ENCODE measurements at regions not wholly inside any gene's neighbourhood (a gene's known extent, or its start where the extent isn't known, plus 50 kb on each side); places are given as distances from the start of the nearest gene placed in this dataset.

DNA sequence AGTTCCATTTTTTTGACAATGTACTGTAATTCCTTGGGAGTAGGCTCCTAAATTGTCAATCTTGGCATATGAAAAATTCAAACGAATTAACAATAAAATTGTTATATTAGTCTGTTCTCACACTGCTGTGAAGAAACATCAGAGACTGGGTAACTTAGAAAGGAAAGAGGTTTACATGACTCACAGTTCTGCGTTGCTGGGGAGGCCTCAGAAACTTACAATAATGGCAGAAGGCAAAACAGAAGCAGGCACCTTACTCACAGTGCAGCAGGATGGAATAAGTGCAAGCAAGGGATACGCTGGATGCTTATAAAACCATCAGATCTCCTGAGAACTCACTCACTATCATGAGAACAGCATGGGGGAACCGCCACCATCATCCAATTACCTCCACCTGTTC, 246.4 kb upstream of the TRAM1L1 start:
- DNase-seq: no peak
- intact Hi-C loops (cut with DNase I): no loop called here
- ATAC-seq (ENCODE audit: low FRiP score): no peak
- H3K9me3 ChIP-seq (ENCODE audit: control insufficient read depth, low read length): no peaks in the 10 kb centered on the region
- H3K4me3 ChIP-seq (ENCODE audit: low read length in 2 of 2): no peak overlapping the region
- H3K27me3 ChIP-seq (ENCODE audit: control insufficient read depth in 1 of 2, insufficient read depth in 2 of 2, low read length in 1 of 2): no peaks in the 10 kb centered on the region
- H3K4me1 ChIP-seq (ENCODE audit: control insufficient read depth in 1 of 2, insufficient read depth in 2 of 2, low read length in 2 of 2): no peaks in the 10 kb centered on the region
- H3K36me3 ChIP-seq (ENCODE audit: control insufficient read depth in 1 of 2, insufficient read depth in 2 of 2, low read length in 1 of 2): no peaks in the 10 kb centered on the region
- H3K27ac ChIP-seq (ENCODE audit: low read depth in 1 of 2, low read length in 2 of 2): no peak overlapping the region
- WGBS, 2 donors: 88 to 93% methylated on average over 4 of the region's 4 CpGs

DNA sequence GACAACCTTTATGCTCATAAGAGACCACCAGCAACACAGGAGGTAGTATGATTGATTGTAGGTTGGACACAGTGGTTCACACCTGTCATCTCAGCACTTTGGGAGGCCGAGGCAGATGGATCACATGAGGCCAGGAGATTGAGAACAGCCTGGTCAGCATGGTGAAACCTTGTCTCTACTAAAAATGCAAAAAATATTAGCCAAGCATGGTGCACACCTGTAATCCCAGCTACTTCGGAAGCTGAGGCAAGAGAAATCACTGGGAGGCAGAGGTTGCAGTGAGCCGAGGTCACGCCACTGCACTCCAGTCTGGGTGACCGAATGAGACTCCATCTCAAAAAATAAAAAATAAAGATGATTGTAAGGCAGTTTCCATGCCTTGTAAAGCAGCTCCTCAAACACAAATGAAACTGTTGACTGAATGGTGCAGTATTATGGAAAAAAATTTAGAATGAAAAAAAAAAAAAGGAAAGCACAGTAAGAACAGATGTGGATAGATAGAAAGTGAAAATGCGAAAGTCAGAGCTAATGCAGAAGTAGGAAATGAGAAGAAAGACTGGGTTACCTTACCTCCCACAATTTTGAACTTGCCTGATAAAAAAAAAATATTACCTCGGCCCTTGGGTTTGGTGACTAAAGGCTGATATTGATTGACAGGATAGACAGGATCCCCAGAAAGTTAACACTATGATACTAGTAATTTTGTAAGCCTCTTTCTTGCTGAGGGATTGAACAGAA, 249.2 kb upstream of the TRAM1L1 start:
- Histone ChIP-seq H3K36me3 (ENCODE audit: control insufficient read depth in 1 of 2, insufficient read depth in 2 of 2, low read length in 1 of 2) (no peaks in the 10 kb centered on the region), H3K27me3 (ENCODE audit: control insufficient read depth in 1 of 2, insufficient read depth in 2 of 2, low read length in 1 of 2) (no peaks in the 10 kb centered on the region), H3K9me3 (ENCODE audit: control insufficient read depth, low read length) (no peaks in the 10 kb centered on the region), H3K27ac (ENCODE audit: low read depth in 1 of 2, low read length in 2 of 2) (no peak overlapping the region), H3K4me1 (ENCODE audit: control insufficient read depth in 1 of 2, insufficient read depth in 2 of 2, low read length in 2 of 2) (no peaks in the 10 kb centered on the region), H3K4me3 (ENCODE audit: low read length in 2 of 2) (no peak overlapping the region)
- DNase-seq: no peak
- 90 to 91% methylated on average over 7 of the region's 7 CpGs for WGBS, 2 donors
- intact Hi-C loops (cut with DNase I): no loop called here
- ATAC-seq (ENCODE audit: low FRiP score): no peak

DNA sequence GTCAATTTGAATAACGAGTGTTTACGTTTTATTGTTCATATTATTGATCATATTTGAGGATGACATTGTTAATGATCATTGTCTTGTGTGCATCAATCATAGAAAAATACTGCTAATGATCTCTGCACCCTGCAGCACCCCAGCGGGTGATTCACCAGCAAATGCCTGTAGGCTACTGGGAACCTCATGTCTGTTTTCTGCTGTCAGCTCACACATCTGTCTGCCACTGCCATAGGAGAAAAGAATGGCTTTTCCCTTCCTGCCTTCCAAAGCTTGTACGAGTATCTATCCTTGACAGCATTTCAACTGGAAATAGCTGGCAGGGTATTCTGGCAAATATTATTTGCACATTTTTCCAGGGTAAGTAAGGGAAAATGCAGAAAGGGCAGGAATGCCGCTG, 272.1 kb upstream of the TRAM1L1 start:
- ATAC-seq (ENCODE audit: low FRiP score) (no peak), DNase-seq (no peak)
- intact Hi-C loops (cut with DNase I): no loop called here
- no peaks in the 10 kb centered on the region for H3K9me3 ChIP-seq (ENCODE audit: control insufficient read depth, low read length)
- no peak overlapping the region for H3K27ac ChIP-seq (ENCODE audit: low read depth in 1 of 2, low read length in 2 of 2)
- WGBS, 2 donors: 49 to 52% methylated on average over 5 of the region's 5 CpGs
- H3K36me3 ChIP-seq (ENCODE audit: control insufficient read depth in 1 of 2, insufficient read depth in 2 of 2, low read length in 1 of 2): no peaks in the 10 kb centered on the region
- H3K4me3 ChIP-seq (ENCODE audit: low read length in 2 of 2): no peak overlapping the region
- H3K4me1 ChIP-seq (ENCODE audit: control insufficient read depth in 1 of 2, insufficient read depth in 2 of 2, low read length in 2 of 2): no peaks in the 10 kb centered on the region
- no peaks in the 10 kb centered on the region for H3K27me3 ChIP-seq (ENCODE audit: control insufficient read depth in 1 of 2, insufficient read depth in 2 of 2, low read length in 1 of 2)

DNA sequence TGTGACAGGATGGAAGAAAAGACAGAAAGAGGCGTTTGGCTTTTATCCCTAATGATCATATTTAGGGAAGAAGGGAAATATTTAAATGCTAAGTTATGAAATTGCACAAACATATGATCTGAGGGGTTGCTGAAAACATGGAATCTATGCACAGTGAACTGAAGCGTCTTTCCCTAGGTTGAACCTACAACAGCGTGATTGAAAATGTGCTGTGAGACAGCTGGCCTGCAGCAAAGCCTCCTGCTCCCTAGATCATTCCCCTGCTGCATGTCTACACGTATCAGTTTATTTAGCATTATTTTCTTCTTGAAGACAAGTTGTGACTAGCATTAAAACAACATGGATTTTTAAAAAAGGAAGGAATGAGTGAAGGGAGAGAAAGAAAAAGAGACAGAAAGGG, 272.5 kb upstream of the TRAM1L1 start:
- Histone ChIP-seq H3K9me3 (ENCODE audit: control insufficient read depth, low read length) (no peaks in the 10 kb centered on the region), H3K4me1 (ENCODE audit: control insufficient read depth in 1 of 2, insufficient read depth in 2 of 2, low read length in 2 of 2) (no peaks in the 10 kb centered on the region), H3K4me3 (ENCODE audit: low read length in 2 of 2) (no peak overlapping the region), H3K27me3 (ENCODE audit: control insufficient read depth in 1 of 2, insufficient read depth in 2 of 2, low read length in 1 of 2) (no peaks in the 10 kb centered on the region), H3K36me3 (ENCODE audit: control insufficient read depth in 1 of 2, insufficient read depth in 2 of 2, low read length in 1 of 2) (no peaks in the 10 kb centered on the region), H3K27ac (ENCODE audit: low read depth in 1 of 2, low read length in 2 of 2) (no peak overlapping the region)
- intact Hi-C loops (cut with DNase I): no loop called here
- DNase-seq: no peak
- no peak for ATAC-seq (ENCODE audit: low FRiP score)
- 15 to 22% methylated on average over 4 of the region's 4 CpGs for WGBS, 2 donors

DNA sequence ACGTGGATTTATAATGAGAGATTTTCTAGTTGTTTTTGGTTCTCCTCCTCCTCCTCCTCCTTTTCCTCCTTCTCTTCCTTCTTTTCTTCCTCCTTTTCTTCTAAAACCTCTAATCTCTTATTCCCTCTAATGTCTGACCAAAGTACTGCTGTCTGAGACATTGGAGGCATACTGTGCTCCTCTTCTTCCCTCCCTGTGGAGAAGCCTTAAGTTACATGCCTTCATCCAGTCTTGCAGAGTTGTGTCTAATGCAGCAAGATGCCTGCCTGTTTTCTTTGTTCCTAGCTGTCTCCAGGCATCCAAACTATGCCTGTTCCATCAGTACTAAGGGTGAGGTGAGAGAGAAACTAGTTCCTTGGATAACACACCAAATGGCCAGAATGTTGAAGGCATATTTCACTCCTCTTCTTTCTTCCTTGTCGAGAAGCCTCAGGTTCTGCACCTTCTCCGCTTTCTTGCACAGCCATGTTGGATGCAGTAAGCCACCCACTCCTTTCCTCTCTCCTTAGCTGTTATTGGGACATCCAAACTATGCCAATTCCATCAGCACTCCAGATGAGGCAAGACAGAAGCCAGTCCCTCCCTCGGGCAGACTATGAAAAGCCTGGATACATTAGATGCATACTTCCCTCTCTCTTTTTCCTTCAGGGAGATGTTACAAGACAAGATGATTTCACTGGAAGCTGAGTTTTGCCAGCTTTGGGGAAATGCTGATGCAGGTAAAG, 285.7 kb upstream of the TRAM1L1 start:
- Histone ChIP-seq H3K36me3 (ENCODE audit: control insufficient read depth in 1 of 2, insufficient read depth in 2 of 2, low read length in 1 of 2) (no peaks in the 10 kb centered on the region), H3K27me3 (ENCODE audit: control insufficient read depth in 1 of 2, insufficient read depth in 2 of 2, low read length in 1 of 2) (no peaks in the 10 kb centered on the region), H3K4me1 (ENCODE audit: control insufficient read depth in 1 of 2, insufficient read depth in 2 of 2, low read length in 2 of 2) (no peaks in the 10 kb centered on the region), H3K4me3 (ENCODE audit: low read length in 2 of 2) (no peak overlapping the region), H3K9me3 (ENCODE audit: control insufficient read depth, low read length) (no peaks in the 10 kb centered on the region), H3K27ac (ENCODE audit: low read depth in 1 of 2, low read length in 2 of 2) (no peak overlapping the region)
- no peak for ATAC-seq (ENCODE audit: low FRiP score)
- intact Hi-C loops (cut with DNase I): no loop called here
- no peak for DNase-seq
- 72 to 76% methylated on average over 4 of the region's 4 CpGs for WGBS, 2 donors

DNA sequence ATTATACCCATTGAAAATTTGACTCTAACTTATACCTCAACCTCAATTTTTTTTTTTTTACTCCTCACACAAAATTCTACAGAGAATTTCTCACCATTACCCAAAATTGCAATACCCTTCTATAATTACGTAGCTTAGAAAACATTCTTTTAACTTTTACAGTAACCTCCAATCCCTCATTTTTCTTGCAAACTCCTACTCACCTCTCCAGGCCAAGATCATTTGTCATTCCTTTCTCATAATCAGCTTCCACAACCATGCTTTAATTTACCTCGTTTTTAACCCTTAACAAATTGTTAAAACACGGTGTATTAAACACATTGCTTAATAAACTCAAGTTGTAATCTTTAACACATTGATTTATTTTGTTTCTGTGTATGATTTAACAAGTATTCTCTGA, 289.7 kb upstream of the TRAM1L1 start:
- Histone ChIP-seq H3K4me3 (ENCODE audit: low read length in 2 of 2) (no peak overlapping the region), H3K36me3 (ENCODE audit: control insufficient read depth in 1 of 2, insufficient read depth in 2 of 2, low read length in 1 of 2) (no peaks in the 10 kb centered on the region), H3K9me3 (ENCODE audit: control insufficient read depth, low read length) (no peaks in the 10 kb centered on the region), H3K4me1 (ENCODE audit: control insufficient read depth in 1 of 2, insufficient read depth in 2 of 2, low read length in 2 of 2) (no peaks in the 10 kb centered on the region), H3K27me3 (ENCODE audit: control insufficient read depth in 1 of 2, insufficient read depth in 2 of 2, low read length in 1 of 2) (no peaks in the 10 kb centered on the region), H3K27ac (ENCODE audit: low read depth in 1 of 2, low read length in 2 of 2) (no peak overlapping the region)
- DNase-seq (no peak), ATAC-seq (ENCODE audit: low FRiP score) (no peak)
- intact Hi-C loops (cut with DNase I): no loop called here
- 18 to 25% methylated on average over 3 of the region's 3 CpGs for WGBS, 2 donors

DNA sequence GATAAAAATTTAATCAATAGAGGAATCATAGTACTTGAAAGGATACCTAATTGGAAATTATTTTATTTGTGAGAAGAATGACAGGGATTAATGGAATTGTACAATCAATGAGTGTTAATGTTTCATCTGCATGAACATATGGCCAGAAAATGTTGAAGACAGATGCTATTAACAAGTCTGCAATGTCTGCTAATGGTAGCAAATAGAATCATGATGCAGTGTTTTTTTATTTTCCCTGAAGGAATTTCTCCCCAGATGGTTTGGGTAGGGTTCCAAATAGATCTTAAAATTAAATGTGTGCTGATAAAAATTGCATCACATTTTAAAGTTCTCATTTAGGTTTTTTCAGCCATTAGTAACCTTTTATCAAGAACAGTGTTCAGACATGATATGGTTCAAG, 291.3 kb upstream of the TRAM1L1 start:
- ATAC-seq (ENCODE audit: low FRiP score) (no peak), DNase-seq (no peak)
- Histone ChIP-seq H3K36me3 (ENCODE audit: control insufficient read depth in 1 of 2, insufficient read depth in 2 of 2, low read length in 1 of 2) (no peaks in the 10 kb centered on the region), H3K9me3 (ENCODE audit: control insufficient read depth, low read length) (no peaks in the 10 kb centered on the region), H3K4me3 (ENCODE audit: low read length in 2 of 2) (no peak overlapping the region), H3K4me1 (ENCODE audit: control insufficient read depth in 1 of 2, insufficient read depth in 2 of 2, low read length in 2 of 2) (no peaks in the 10 kb centered on the region), H3K27ac (ENCODE audit: low read depth in 1 of 2, low read length in 2 of 2) (no peak overlapping the region), H3K27me3 (ENCODE audit: control insufficient read depth in 1 of 2, insufficient read depth in 2 of 2, low read length in 1 of 2) (no peaks in the 10 kb centered on the region)
- intact Hi-C loops (cut with DNase I): no loop called here

DNA sequence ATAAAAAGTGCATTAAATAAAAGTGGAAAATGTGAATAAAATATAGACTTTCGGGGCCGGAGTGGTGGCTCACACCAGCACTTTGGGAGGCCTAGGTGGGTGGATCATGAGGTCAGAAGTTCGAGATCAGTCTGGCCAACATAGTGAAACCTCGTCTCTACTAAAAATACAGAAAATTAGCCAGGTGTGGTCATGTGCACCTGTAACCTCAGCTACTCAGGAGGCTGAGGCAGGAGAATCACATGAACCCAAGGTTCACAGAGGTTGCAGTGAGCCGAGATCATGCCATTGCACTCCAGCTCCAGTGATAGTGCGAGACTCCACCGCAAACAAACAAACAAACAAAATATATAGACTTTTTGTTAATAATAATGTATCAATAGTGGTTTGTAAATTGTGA, 293.6 kb upstream of the TRAM1L1 start:
- no peak for DNase-seq
- H3K4me3 ChIP-seq (ENCODE audit: low read length in 2 of 2): no peak overlapping the region
- WGBS, 2 donors: 88 to 91% methylated on average over 7 of the region's 7 CpGs
- no peaks in the 10 kb centered on the region for H3K27me3 ChIP-seq (ENCODE audit: control insufficient read depth in 1 of 2, insufficient read depth in 2 of 2, low read length in 1 of 2)
- no peak for ATAC-seq (ENCODE audit: low FRiP score)
- no peaks in the 10 kb centered on the region for H3K4me1 ChIP-seq (ENCODE audit: control insufficient read depth in 1 of 2, insufficient read depth in 2 of 2, low read length in 2 of 2)
- H3K27ac ChIP-seq (ENCODE audit: low read depth in 1 of 2, low read length in 2 of 2): no peak overlapping the region
- intact Hi-C loops (cut with DNase I): no loop called here
- H3K9me3 ChIP-seq (ENCODE audit: control insufficient read depth, low read length): no peaks in the 10 kb centered on the region
- no peaks in the 10 kb centered on the region for H3K36me3 ChIP-seq (ENCODE audit: control insufficient read depth in 1 of 2, insufficient read depth in 2 of 2, low read length in 1 of 2)

DNA sequence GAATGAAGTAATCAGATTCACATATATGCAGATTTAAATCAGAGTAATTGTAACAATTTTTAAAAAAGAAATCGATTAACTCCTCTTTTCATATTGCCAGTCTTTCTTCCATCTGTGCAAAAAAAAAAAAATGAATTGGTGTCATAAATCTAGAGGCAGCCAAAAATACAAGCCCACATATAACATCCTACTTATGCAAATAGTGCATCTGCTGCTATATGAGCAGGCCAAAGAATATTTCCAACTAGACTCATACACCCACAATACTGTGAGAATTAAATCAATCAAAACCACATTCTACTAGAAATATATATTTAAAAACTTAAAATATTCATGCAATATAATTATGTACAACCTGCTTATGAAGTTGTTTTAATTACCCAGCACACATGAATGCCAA, 298.1 kb upstream of the TRAM1L1 start:
- Histone ChIP-seq H3K9me3 (ENCODE audit: control insufficient read depth, low read length) (no peaks in the 10 kb centered on the region), H3K4me1 (ENCODE audit: control insufficient read depth in 1 of 2, insufficient read depth in 2 of 2, low read length in 2 of 2) (no peaks in the 10 kb centered on the region), H3K27me3 (ENCODE audit: control insufficient read depth in 1 of 2, insufficient read depth in 2 of 2, low read length in 1 of 2) (no peaks in the 10 kb centered on the region), H3K27ac (ENCODE audit: low read depth in 1 of 2, low read length in 2 of 2) (no peak overlapping the region), H3K4me3 (ENCODE audit: low read length in 2 of 2) (no peak overlapping the region), H3K36me3 (ENCODE audit: control insufficient read depth in 1 of 2, insufficient read depth in 2 of 2, low read length in 1 of 2) (no peaks in the 10 kb centered on the region)
- DNase-seq: no peak
- ATAC-seq (ENCODE audit: low FRiP score): no peak
- 76 to 93% methylated on average over 1 of the region's 1 CpG for WGBS, 2 donors
- intact Hi-C loops (cut with DNase I): no loop called here
